GM12872 (cell line): ENCODE measurements at regions not wholly inside any gene's neighbourhood (a gene's known extent, or its start where the extent isn't known, plus 50 kb on each side); places are given as distances from the start of the nearest gene placed in this dataset.

Experiments used
- CTCF ChIP-seq: IDR thresholded peaks from 3 replicates; pipeline ENCODE4 v1.5.1; 2011; ENCODE audit warnings: low read depth, mild to moderate bottlenecking, low read length, moderate library complexity; ENCODE audit not compliant: insufficient read depth

GRCh38 chr4:33724685-33725084 is 2519.6 kb downstream of the ARAP2 start:
- no peak for TF ChIP-seq CTCF

- no peak for TF ChIP-seq CTCF
Observed at GRCh38 chr4:33725861-33726260, 2518.5 kb downstream of the ARAP2 start.

DNA sequence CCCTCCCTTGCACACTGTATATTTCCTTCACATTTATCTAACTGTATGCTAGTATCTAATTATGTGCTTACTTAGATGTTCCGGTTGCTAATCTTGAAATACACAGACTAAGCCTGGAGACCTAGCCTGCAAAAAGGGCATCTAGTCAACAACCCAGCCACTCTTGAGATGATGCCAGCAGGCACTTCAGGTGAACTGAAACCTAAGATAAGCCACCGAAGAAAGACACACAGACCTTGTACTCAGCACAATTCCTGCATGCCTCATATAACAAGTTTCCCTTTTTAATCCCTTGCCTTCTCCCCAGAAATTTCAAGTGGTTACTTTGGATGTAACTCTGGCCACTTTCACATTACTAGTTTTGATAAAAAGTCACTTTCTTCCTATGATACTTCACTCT is 2506.6 kb downstream of the ARAP2 start:
- TF ChIP-seq CTCF, result no peak

DNA sequence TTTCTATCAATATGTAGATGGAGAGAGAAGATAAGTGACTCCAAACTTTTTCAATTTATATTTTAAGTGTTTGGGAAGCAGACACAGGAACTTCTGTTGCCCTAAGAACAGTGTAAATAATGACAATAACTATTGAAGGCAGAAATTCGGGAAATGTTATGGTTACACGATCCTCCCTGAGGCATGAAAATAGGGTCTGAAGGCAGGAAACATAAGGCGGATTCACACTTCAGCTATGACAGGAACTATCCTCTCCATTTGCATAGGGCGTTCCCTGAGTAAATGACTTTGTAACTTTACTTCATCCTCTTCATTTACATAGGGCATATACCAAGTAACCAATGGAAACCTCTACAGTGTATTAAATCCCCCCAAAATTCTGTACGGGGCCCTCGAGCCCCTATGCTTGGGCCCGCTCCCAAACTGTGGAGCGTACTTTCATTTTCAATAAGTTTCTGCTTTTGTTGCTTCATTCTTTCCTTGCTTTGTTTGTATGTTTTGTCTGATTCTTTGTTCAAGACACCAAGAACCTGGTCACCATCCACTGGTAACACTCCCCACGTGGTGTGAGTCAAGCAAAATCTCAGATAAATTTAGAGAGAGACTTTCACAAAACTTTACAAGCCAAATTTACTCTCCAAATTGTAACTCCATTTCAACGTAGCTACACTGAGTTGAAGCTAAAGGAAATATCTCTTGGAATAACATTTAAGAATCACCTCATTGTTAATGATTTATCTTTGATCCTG is 2504.3 kb downstream of the ARAP2 start:
- TF ChIP-seq CTCF, result no peak

DNA sequence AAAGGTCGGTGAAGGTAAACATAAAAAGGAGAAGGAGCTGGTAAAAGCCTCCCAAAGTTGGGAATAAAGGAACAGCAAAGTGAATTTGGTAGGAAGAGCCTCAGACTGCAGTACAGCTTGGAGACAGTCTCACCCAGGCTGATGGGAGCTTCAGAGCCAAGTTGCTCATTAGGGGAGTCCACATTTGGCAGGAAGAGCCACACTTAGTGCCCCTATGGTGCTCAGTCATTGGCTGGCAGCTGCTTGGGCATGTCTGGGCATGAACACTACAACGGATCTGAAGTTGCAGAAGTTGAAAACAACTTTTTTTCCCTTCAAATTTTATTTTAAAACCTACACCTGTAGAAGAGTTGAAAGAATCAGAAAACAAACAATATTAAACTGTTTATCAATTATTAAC is 2497.3 kb downstream of the ARAP2 start:
- TF ChIP-seq CTCF, result no peak

DNA sequence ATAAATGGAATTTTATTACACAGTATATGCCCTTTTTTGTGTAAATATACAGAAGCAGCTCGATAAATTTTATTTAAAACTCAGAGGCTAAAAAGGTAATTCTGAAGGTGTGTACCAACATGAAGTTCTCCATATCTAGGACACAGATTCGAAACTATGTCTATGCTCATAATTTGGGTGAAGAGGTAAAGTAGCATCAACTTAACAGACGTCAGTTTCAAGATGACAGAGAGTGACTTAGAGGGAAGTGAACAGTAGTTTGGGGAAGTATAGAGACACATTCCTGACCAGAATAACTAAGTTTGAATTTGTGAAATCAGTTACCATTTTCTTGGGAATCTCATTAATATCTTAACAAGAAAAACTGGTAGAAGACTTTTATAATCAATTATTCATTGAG is 2493.3 kb downstream of the ARAP2 start:
- no peak for TF ChIP-seq CTCF

DNA sequence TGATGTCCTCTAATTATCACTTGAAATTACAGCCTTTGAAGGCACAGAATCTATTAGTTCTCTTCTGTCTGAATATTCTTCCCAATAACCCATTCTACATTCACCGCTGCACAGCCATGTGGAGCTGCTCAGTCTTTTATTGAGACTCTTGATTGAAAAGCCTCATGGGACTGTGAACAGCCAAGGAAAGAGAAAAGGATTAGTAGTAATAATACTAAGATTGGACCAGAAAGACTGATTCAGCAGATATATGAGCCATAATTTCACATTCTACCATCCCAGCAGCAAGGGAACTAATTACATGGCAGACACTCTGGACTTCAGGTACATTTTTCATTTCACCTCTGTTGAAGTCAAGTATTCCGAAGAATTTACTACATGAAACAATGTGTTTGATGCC is 2471.7 kb downstream of the ARAP2 start:
- no peak for TF ChIP-seq CTCF
